ENCODE measurements at regions not wholly inside any gene's neighbourhood (a gene's known extent, or its start where the extent isn't known, plus 50 kb on each side); places are given as distances from the start of the nearest gene placed in this dataset.

DNA sequence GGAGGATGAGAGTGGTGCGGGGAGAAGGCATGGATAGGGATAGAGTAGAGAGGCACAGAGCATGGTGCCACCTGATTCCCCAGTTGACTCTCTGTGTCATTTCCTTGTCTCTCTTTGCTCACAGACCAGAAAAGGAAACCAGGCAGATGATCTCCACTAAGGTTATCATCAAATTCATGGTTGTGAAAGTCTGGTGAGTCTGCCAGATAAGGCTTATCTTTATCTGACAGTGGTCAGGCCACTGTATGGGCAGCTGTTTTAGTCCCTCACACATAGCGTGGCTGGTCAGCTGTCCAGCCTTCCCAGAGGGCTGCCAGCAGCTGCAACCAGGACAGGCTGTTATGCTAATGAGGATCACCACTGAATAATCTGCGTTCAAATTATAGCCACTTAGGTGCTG is 99.0 kb downstream of the ADRA2A start:
- no peaks in the 10 kb centered on the region for H3K4me1 ChIP-seq (ENCODE audit: low read depth)
- H3K4me3 ChIP-seq = no peak overlapping the region
- TF ChIP-seq, protein P1, sequence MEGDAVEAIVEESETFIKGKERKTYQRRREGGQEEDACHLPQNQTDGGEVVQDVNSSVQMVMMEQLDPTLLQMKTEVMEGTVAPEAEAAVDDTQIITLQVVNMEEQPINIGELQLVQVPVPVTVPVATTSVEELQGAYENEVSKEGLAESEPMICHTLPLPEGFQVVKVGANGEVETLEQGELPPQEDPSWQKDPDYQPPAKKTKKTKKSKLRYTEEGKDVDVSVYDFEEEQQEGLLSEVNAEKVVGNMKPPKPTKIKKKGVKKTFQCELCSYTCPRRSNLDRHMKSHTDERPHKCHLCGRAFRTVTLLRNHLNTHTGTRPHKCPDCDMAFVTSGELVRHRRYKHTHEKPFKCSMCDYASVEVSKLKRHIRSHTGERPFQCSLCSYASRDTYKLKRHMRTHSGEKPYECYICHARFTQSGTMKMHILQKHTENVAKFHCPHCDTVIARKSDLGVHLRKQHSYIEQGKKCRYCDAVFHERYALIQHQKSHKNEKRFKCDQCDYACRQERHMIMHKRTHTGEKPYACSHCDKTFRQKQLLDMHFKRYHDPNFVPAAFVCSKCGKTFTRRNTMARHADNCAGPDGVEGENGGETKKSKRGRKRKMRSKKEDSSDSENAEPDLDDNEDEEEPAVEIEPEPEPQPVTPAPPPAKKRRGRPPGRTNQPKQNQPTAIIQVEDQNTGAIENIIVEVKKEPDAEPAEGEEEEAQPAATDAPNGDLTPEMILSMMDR (IDR thresholded peaks at IDR 0.05) = no peak
- no peaks in the 10 kb centered on the region for H3K36me3 ChIP-seq (ENCODE audit: low read depth)
- DNase-seq (no peak), ATAC-seq (no peak)
- intact Hi-C loops (cut with DNase I, micrococcal nuclease) = no loop called here
- H3K9me3 ChIP-seq = no peaks in the 10 kb centered on the region

DNA sequence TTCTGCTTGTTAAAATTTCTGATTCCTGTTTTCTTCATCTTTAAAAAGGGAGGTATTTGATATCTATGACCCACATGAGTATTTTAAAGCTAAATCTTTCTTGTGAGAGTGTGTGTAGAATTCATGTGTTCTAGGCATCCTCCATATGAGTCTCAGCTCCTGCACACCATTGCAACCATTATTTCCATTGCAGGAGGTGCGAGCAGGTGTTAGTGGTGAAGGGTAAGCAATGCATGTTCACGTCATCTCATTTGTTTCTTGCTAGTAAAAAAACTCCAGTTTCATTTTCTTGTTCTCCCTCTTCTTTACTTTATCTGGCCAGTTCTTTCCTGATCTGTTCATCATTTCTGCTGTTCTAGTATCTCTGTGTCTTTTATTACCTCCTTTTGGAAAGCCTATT is 100.5 kb downstream of the ADRA2A start:
- DNase-seq = no peak
- no peaks in the 10 kb centered on the region for H3K4me1 ChIP-seq (ENCODE audit: low read depth)
- TF ChIP-seq, protein P1 (IDR thresholded peaks at IDR 0.05) = no peak
- H3K9me3 ChIP-seq = no peaks in the 10 kb centered on the region
- intact Hi-C loops (cut with DNase I, micrococcal nuclease) = no loop called here
- H3K36me3 ChIP-seq (ENCODE audit: low read depth) = no peaks in the 10 kb centered on the region
- no peak overlapping the region for H3K4me3 ChIP-seq
- ATAC-seq = no peak

DNA sequence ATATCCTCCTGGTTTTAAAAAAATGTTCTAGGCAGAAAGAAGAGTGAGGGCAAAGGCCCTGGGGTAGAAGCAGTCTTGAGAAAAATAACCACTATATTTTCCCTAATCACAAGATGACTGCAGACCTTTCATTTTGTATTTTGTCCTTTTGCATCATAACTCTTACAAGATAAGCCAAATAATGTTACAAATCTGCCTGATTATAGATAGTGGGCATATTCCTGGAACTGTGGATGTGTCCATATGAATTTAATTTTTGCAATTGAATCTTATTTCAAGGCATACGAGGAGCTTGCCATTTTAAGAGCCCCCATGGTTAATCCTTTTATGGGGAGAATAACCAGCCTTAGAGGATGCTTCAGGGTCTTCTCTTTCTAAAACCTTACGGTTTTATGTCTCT is 102.7 kb downstream of the ADRA2A start:
- Histone ChIP-seq H3K36me3 (ENCODE audit: low read depth) (no peaks in the 10 kb centered on the region), H3K4me3 (no peak overlapping the region), H3K9me3 (no peaks in the 10 kb centered on the region), H3K4me1 (ENCODE audit: low read depth) (no peaks in the 10 kb centered on the region)
- no peak for ATAC-seq
- intact Hi-C loops (cut with DNase I, micrococcal nuclease) = no loop called here
- no peak for DNase-seq
- TF ChIP-seq, protein P1 (IDR thresholded peaks at IDR 0.05) = no peak

DNA sequence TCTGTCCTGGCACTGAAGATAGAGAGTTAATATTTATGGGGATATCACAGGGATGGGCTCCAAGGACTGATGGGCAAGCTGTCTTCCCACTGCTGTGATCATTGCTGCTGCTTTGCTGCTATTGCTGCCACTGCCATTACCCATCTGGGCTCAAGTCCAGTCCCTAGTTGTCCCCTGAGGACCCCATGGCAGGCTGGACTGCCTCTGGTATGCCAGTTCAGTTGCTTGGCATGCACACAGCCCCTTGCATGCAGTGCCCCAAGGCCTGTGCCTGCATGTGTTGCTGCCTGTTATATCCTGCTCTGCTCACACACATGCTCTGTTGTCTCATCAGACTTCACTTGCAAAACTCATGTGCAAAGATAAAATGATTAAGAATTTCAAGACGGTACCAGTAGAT is 109.5 kb downstream of the ADRA2A start:
- Histone ChIP-seq H3K4me1 (ENCODE audit: low read depth) (no peaks in the 10 kb centered on the region), H3K4me3 (no peak overlapping the region), H3K9me3 (no peaks in the 10 kb centered on the region), H3K36me3 (ENCODE audit: low read depth) (no peaks in the 10 kb centered on the region)
- intact Hi-C loops (cut with DNase I, micrococcal nuclease) = no loop called here
- DNase-seq = no peak
- TF ChIP-seq, protein P1 (IDR thresholded peaks at IDR 0.05) = no peak
- no peak for ATAC-seq

DNA sequence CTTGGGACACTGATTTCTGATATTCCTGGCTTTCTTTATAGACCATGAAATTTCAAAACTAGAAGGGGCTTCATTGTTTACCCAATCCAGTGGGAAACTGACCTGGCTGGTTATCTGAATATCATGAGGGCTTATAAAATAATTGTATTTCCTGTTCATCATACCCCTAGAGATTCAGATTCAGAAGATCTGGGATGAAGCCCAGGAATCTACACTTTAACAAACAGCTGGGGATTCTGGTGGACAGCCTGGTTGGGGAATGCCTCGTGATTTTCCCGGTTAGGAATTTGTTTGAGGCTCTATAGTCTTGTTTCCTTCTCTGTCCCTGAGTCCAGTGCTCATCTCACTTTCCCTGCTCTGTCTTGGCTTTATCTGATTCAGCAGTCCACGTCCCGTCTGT is 110.3 kb downstream of the ADRA2A start:
- TF ChIP-seq, protein P1 (IDR thresholded peaks at IDR 0.05) = no peak
- no peak overlapping the region for H3K4me3 ChIP-seq

DNA sequence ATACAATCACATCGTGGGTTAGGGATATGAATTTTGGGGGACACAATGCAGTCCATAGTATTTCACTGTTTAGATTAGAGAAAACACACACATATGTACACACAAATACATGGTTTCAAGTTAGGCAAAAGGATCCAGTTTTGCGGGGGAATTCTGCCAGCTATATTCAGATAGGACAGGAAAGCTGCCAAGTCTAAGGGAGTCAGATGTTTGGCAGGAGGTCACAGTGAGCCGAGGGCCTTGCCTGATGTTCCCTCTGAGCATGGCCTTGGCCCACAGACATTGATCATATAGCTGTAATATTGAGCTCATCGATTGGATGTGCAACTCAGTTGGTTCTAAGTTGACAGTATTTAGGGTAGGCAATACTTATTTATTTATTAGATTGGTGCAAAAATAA is 122.8 kb downstream of the ADRA2A start:
- Histone ChIP-seq H3K9me3 (no peaks in the 10 kb centered on the region), H3K4me1 (ENCODE audit: low read depth) (no peaks in the 10 kb centered on the region), H3K36me3 (ENCODE audit: low read depth) (no peaks in the 10 kb centered on the region), H3K4me3 (no peak overlapping the region)
- DNase-seq (no peak), ATAC-seq (no peak)
- TF ChIP-seq, protein P1 (IDR thresholded peaks at IDR 0.05) = no peak
- intact Hi-C loops (cut with DNase I, micrococcal nuclease) = no loop called here

More for the DNA sequence above, 110.3 kb downstream of the ADRA2A start:
- Histone ChIP-seq H3K4me1 (ENCODE audit: low read depth) (no peaks in the 10 kb centered on the region), H3K36me3 (ENCODE audit: low read depth) (no peaks in the 10 kb centered on the region), H3K9me3 (no peaks in the 10 kb centered on the region)
- DNase-seq = no peak
- intact Hi-C loops (cut with DNase I, micrococcal nuclease) = no loop called here
- no peak for ATAC-seq

Data from mucosa of descending colon (tissue), 3 donors.